HG03045 (cell line): ENCODE measurements at regions not wholly inside any gene's neighbourhood (a gene's known extent, or its start where the extent isn't known, plus 50 kb on each side); places are given as distances from the start of the nearest gene placed in this dataset.

Experiments used
- ATAC-seq: cut with Tn5 transposase; IDR thresholded peaks from one replicate; pipeline ENCODE4 v1.9.1; 2021; ENCODE audit warnings: mild to moderate bottlenecking, moderate library complexity; ENCODE audit not compliant: unreplicated experiment

DNA sequence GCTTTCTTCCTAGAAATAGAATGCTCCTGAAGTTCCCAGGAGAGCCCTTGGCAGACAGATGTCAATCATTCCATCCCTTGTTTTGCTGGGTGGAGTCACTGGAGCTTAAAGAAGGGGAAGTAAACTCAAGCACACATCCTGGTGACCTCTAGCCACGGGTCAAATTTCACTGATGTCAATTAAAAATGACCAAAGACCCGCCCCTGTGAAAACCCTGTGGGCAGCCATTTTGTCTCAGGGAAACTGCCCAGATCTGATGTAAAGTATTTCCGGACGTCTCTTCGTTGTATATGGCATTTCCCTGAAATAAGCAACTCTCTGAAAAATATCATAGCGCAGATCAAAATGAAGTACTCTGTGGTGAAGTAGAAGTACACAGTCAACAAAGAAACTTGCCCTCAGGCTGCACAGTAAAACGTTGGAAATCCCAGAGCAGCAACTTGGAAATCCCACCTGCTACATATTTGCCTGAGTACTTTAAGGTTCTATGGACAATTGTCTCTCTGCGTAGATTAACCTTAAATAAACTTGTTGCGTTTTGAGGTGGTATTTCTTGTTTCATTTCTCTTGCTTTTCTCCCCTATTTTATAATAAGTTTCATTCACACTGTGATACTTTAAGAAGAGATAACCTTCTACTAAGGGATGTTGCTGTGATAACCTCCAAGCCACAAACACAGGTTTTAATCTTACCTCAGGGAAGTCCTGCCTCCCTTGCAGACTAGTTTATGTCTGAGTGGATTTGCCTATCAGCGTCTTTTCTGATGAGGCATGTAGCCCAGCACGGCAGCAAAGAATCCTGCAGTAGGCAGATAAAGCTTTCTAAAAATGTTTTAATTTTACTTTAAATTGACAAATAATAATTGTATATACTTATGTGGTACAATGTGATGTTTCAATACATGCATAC lies 60.9 kb upstream of the PIP5K1B start:
- ATAC-seq: peak; percentile 56

DNA sequence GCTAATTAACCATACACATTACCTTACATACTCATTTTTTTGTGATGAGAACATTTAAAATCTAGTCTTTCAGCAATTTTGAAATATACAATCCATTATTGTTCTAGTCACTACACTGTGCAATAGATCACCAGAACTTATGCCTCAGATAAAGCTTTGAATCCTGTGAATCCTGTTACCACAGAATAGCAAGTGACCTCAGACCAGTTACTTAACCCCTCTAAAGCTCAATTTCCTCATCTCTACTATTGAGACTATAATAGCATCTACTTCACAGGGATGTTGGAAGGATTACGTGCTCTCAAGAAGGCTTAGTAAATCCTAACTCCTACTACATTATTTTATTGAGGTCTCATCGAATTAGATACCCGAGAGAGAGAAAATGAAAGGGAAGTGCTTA lies 60.2 kb upstream of the PIP5K1B start:
- ATAC-seq: no peak

DNA sequence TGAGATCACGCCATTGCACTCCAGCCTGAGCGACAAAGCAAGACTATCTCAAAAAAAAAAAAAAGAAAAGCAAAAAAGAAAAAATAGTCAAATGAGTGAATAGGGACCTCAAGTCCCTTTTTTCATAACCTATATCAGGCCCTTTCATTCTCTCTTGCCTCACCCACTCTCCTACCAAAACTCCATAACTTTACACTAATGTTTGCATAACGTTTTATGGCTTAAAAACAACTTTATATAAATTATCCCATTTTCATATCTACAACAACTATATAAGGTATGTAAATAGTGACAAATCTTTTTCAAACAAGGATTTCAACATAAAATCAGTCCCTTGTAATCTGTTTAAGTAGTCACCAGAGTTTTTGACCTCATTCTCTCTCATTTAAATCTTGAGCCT lies 56.9 kb upstream of the PIP5K1B start:
- ATAC-seq: no peak

DNA sequence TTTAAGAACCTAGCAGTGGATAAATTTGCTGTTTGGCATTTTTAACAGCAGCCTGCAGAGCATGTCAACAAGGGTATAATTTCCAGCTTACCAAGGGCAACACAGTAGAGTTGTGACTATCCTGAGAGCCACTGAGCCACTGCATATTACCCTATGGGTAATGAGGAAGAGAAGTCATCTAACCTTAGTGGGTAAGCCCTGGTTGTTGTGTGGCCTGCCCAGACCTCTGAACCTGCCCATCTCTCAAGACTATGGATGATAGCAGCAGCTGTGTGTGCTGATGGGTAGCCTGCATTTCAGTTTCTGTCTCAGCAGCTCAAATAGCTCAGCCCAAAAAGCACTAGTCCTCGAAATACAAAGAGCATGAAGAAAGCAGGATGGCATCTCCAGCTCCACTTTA lies 56.1 kb upstream of the PIP5K1B start:
- ATAC-seq: peak; percentile 39

DNA sequence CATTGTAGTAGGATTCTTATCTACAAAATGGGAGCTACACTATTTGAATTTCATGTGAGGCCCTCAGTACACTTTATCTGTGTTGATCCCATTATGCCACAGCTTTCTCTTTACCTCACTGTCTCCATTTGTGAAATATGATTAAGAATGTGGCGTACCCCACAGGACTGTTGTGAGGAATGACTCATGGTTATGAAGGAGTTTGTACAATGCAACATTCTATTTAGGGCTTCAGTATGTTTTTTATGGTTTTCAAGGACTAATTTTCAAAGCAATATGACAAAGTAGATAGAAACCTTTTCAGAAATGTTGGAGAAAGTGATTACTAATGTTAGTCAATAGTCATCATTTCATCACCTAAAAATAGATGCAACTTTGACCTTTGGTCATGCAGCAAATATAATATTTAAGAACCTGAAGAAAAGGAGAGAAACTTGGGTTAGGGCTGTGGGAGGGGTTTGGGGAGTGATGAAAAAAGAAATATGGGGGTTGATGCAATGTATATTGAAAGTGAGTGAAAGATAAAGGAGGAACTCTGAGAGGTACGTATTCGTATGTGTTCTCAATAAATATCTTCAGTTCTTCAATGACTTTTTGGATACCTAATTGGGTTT lies 53.7 kb upstream of the PIP5K1B start:
- ATAC-seq: no peak

DNA sequence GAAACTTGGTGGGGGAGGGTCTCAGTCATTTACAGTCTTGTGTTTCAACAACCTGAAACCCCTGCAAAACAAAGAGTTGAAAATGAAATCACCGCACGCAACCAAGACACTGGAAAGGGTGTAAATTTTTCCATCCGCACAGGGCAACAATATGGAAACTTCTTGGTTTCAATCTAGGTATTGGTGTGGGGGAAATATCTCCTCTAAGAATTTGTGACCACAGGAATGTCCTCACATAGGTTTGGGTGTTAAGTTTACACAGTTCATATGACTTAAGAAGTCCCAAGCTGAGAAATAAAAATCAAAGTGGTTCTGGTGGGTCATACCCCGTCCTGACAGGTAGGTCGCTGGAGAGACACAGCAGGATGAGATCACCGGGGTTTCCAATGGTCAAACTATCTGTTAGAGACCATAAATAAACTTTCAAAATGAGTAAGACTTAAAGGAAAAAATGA lies 51.9 kb upstream of the PIP5K1B start:
- ATAC-seq: peak; percentile 79

DNA sequence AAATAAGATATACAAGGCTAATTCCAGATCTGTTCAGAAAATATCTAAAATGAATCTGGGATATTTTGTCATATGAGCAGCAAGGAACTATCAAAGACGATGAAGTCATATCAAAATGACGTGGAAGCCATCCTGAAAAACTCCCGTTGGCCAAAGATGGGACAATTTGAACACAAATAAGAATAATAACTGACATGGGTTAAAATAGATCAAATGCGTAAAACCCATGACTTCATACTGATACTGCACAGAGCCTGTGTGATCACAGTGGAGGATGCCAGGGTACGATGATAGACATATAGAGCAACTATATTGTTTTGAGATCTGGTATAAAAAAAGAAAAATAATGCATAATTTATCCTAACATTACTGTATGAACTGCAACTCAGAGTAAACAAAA lies 51.0 kb upstream of the PIP5K1B start:
- no peak for ATAC-seq
